GM23338 (cell line): ENCODE measurements at regions not wholly inside any gene's neighbourhood (a gene's known extent, or its start where the extent isn't known, plus 50 kb on each side); places are given as distances from the start of the nearest gene placed in this dataset.
"Not testable (repeated sequence)": the region's sequence is repeated elsewhere in the genome, so short reads cannot be mapped to it uniquely, and the experiment has no call there.

Source experiments
- ATAC-seq: fragments of 200-7000 bp; cut with Tn5 transposase; 3 replicates; pipeline ENCODE4 v1.9.1; 2020
- DNase-seq: peaks from one replicate; pipeline ENCODE4 v3.0.0-alpha.2; 2015; ENCODE audit warnings: low spot score
- H2AFZ ChIP-seq: fragments of 200-600 bp; sonication (generic); 2 replicates; pipeline ENCODE4 v1.8.0; 2016; ENCODE audit warnings: antibody characterized with exemption, mild to moderate bottlenecking, moderate library complexity
- H3F3A ChIP-seq: fragments of 200-600 bp; sonication (generic); replicated peaks from 2 replicates; pipeline ENCODE4 v1.8.0; 2017; ENCODE audit warnings: antibody characterized with exemption, mixed run types, low read depth
- H3K27ac ChIP-seq: fragments of 200-600 bp; sonication (generic); 2 replicates; pipeline ENCODE4 v1.6.1; 2016; ENCODE audit warnings: low read depth
- H3K27me3 ChIP-seq: fragments of 200-600 bp; sonication (generic); 2 replicates; pipeline ENCODE4 v1.8.0; 2016; ENCODE audit warnings: mild to moderate bottlenecking, mixed run types, moderate library complexity; ENCODE audit not compliant: insufficient read depth
- H3K36me3 ChIP-seq: fragments of 200-600 bp; sonication (generic); 2 replicates; pipeline ENCODE4 v1.8.0; 2016; ENCODE audit warnings: mild to moderate bottlenecking; ENCODE audit not compliant: insufficient read depth
- H3K4me1 ChIP-seq: fragments of 200-600 bp; sonication (generic); 2 replicates; pipeline ENCODE4 v1.8.0; 2016; ENCODE audit warnings: mild to moderate bottlenecking, moderate library complexity; ENCODE audit not compliant: insufficient read depth
- H3K4me2 ChIP-seq: fragments of 200-600 bp; sonication (generic); 2 replicates; pipeline ENCODE4 v1.7.1; 2017; ENCODE audit warnings: mixed run types
- H3K4me3 ChIP-seq: fragments of 200-600 bp; sonication (generic); 2 replicates; pipeline ENCODE4 v1.6.1; 2016; ENCODE audit warnings: mixed run types
- H3K79me2 ChIP-seq: fragments of 200-600 bp; sonication (generic); replicated peaks from 2 replicates; pipeline ENCODE4 v1.8.0; 2017; ENCODE audit warnings: mild to moderate bottlenecking; ENCODE audit not compliant: insufficient read depth
- H3K9me2 ChIP-seq: fragments of 200-600 bp; sonication (generic); 2 replicates; pipeline ENCODE4 v1.8.0; 2017; ENCODE audit not compliant: insufficient read depth
- H4K20me1 ChIP-seq: fragments of 200-600 bp; sonication (generic); replicated peaks from 2 replicates; pipeline ENCODE4 v1.8.0; 2017; ENCODE audit warnings: mild to moderate bottlenecking; ENCODE audit not compliant: insufficient read depth
- H3K27ac Mint-ChIP-seq: 2 replicates; pipeline ENCODE4 v1.8.0; 2020; ENCODE audit warnings: inconsistent platforms, mild to moderate bottlenecking, moderate library complexity, mixed read lengths
- H3K27me3 Mint-ChIP-seq: 3 replicates; pipeline ENCODE4 v1.8.0; 2022; ENCODE audit warnings: low read depth, mild to moderate bottlenecking, moderate library complexity, mixed read lengths, inconsistent platforms; ENCODE audit not compliant: insufficient read depth, poor library complexity
- H3K36me3 Mint-ChIP-seq: 3 replicates; pipeline ENCODE4 v1.8.0; 2021; ENCODE audit warnings: low read depth, mild to moderate bottlenecking, inconsistent platforms, moderate library complexity, mixed read lengths
- H3K4me1 Mint-ChIP-seq: 3 replicates; pipeline ENCODE4 v1.8.0; 2020; ENCODE audit warnings: mild to moderate bottlenecking, inconsistent platforms, mixed read lengths
- H3K4me3 Mint-ChIP-seq: 3 replicates; pipeline ENCODE4 v1.8.0; 2021; ENCODE audit warnings: moderate library complexity, mild to moderate bottlenecking, inconsistent platforms, mixed read lengths
- H3K9me3 Mint-ChIP-seq: 3 replicates; pipeline ENCODE4 v1.8.0; 2020; ENCODE audit warnings: moderate library complexity, mild to moderate bottlenecking, inconsistent platforms, mixed read lengths
- CREB1 ChIP-seq: fragments of 250-450 bp; sonication (Bioruptor Pico); IDR thresholded peaks from 2 replicates; pipeline ENCODE4 v1.5.0; 2020; ENCODE audit warnings: low read depth, mild to moderate bottlenecking, moderate library complexity
- CTCF ChIP-seq, 2 experiments: fragments of 200-600 bp in 1 of 2; sonication (generic) in 1 of 2; conservative IDR thresholded peaks; 2 replicates each; pipeline versions ENCODE4 v1.5.1 to v1.6.1; 2016 to 2017; ENCODE audit warnings: antibody characterized with exemption in 2 of 2, low read depth in 2 of 2, mild to moderate bottlenecking in 2 of 2, moderate library complexity in 1 of 2
- ETS1 ChIP-seq: IDR thresholded peaks from 2 replicates; pipeline ENCODE4 v1.6.1; 2016; ENCODE audit warnings: antibody characterized with exemption
- JUNB ChIP-seq: IDR thresholded peaks from one replicate; pipeline ENCODE4 v1.6.1; 2016; ENCODE audit warnings: antibody characterized with exemption; ENCODE audit not compliant: unreplicated experiment
- NANOG ChIP-seq: IDR thresholded peaks from 2 replicates; pipeline ENCODE4 v1.6.1; 2016; ENCODE audit warnings: antibody characterized with exemption, borderline replicate concordance
- REST ChIP-seq: IDR thresholded peaks from one replicate; pipeline ENCODE4 v1.6.1; 2018; ENCODE audit warnings: antibody characterized with exemption; ENCODE audit not compliant: unreplicated experiment
- STAT1 ChIP-seq: IDR thresholded peaks from one replicate; pipeline ENCODE4 v1.6.1; 2016; ENCODE audit warnings: antibody characterized with exemption; ENCODE audit not compliant: unreplicated experiment
- ZNF114 ChIP-seq: fragments of 250-450 bp; sonication (Bioruptor Pico); IDR thresholded peaks from 2 replicates; pipeline ENCODE4 v1.5.0; 2020; ENCODE audit warnings: mild to moderate bottlenecking, moderate library complexity
- ZNF331 ChIP-seq: fragments of 250-450 bp; sonication (Bioruptor Pico); IDR thresholded peaks from 2 replicates; pipeline ENCODE4 v1.5.0; 2020; ENCODE audit warnings: low read depth, mild to moderate bottlenecking, moderate library complexity

DNA sequence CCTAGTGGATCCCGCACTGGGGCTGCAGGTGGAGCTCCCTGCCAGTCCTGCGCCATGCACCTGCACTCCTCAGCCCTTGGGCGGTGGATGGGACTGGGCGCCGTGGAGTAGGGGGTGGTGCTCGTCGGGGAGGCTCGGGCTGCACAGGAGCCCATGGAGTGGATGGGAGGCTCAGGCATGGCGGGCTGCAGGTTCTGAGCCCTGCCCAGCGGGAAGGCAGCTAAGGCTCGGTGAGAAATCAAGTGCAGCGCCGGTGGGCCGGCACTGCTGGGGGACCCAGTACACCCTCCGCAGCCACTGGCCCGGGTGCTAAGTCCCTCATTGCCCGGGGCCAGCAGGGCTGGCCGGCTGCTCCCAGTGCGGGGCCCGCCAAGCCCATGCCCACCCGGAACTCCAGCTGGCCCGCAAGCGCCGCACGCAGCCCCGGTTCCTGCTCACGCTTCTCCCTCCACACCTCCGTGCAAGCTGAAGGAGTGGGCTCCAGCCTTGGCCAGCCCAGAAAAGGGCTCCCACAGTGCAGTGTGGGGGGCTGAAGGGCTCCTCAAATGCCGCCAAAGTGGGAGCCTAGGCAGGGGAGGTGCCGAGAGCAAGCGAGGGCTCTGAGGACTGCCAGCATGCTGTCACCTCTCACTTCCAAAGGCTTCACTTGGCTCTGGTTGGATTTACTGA lies 342.5 kb downstream of the KCNN2 start:
- not testable (repeated sequence) for H3K27me3 ChIP-seq, H3K79me2 ChIP-seq, H2AFZ ChIP-seq, H3K4me3 ChIP-seq, H4K20me1 ChIP-seq, H3K4me3 Mint-ChIP-seq, H3K36me3 Mint-ChIP-seq, H3K27ac Mint-ChIP-seq, H3K9me2 ChIP-seq, H3K27me3 Mint-ChIP-seq, DNase-seq, H3K4me1 Mint-ChIP-seq, H3K36me3 ChIP-seq, H3K4me1 ChIP-seq, H3F3A ChIP-seq, ATAC-seq, H3K4me2 ChIP-seq, H3K27ac ChIP-seq, H3K9me3 Mint-ChIP-seq

DNA sequence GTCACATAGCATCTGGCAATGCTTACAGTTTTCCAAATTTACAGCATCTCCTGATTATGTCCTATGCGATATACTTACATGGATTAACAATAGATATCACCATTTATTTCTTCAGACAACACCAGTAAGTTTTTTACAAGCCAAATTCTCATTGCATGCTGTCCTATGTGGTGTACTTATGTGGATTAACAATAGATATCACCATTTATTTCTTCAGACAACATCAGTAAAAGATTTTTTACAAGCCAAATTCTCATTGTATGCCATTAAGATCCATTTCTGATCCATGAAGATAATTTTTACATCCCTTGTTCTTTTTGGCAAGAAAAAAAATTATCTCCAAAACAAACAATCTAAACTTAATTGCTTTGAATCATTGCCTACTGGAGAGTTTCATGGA lies 340.9 kb downstream of the KCNN2 start:
- Mint-ChIP-seq H3K27ac (no peak overlapping the region), H3K9me3 (no peaks in the 10 kb centered on the region), H3K36me3 (peaks cover 3% of the 10 kb centered on the region; the same call in 1 of the 3 replicates), H3K27me3 (peaks cover 2% of the 10 kb centered on the region), H3K4me1 (peaks cover 3% of the 10 kb centered on the region; the same call in 2 of the 3 replicates), H3K4me3 (no peak overlapping the region)
- H2AFZ ChIP-seq: no peak overlapping the region
- no peak overlapping the region for H3K4me2 ChIP-seq
- H3K4me1 ChIP-seq: 0 out of 2 replicates have a peak, but pooled peaks cover 3% of the 10 kb centered on the region
- no peak for ATAC-seq
- H3K27me3 ChIP-seq: no peaks in the 10 kb centered on the region
- H3F3A ChIP-seq: no peaks in the 10 kb centered on the region
- TF ChIP-seq STAT1 (no peak), ZNF114 (CRISPR knock-in tag) (no peak), ZNF331 (CRISPR knock-in tag) (no peak), REST (no peak), JUNB (no peak), CTCF (conservative IDR thresholded peaks at IDR 0.05; ENCODE audit: low read depth in 2 of 2) (no peak), NANOG (no peak), CREB1 (CRISPR knock-in tag) (no peak), ETS1 (no peak)
- no peaks in the 10 kb centered on the region for H3K79me2 ChIP-seq
- H4K20me1 ChIP-seq: no peaks in the 10 kb centered on the region
- DNase-seq: no peak
- H3K36me3 ChIP-seq: no peaks in the 10 kb centered on the region; the same call in 1 of the 2 replicates
- peaks cover 7% of the 10 kb centered on the region; the same call in 1 of the 2 replicates for H3K9me2 ChIP-seq
- no peak overlapping the region for H3K4me3 ChIP-seq
- no peak overlapping the region for H3K27ac ChIP-seq
